ENCODE measurements at regions not wholly inside any gene's neighbourhood (a gene's known extent, or its start where the extent isn't known, plus 50 kb on each side); places are given as distances from the start of the nearest gene placed in this dataset.

- TF ChIP-seq POLR2A (IDR thresholded peaks at IDR 0.05) (no peak), CTCF (IDR thresholded peaks at IDR 0.05) (no peak)
Measured at GRCh38 chr2:39893616-39894015, 114.6 kb upstream of the THUMPD2 start.
